ENCODE measurements at regions not wholly inside any gene's neighbourhood (a gene's known extent, or its start where the extent isn't known, plus 50 kb on each side); places are given as distances from the start of the nearest gene placed in this dataset.

DNA sequence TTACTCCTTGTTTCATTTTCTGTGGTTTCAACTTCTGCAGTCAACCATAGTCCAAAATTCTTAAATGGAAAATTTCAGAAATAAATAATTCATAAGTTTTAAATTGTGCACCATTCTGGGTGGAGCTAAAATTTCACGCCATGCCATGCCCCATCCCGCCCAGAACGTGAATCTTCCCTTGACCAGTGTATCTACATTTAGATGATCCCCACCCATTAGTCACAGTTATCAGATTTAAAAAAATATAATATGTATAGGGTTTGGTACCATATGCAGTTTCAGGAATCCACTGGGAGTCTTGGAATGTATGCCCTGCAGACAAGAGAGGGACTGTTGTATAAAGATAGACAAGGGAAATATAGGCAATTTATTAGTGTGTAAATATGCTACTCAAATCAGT lies 759.7 kb upstream of the ZNF608 start:
- no peak overlapping the region for H3K9ac ChIP-seq (ENCODE audit: low read length in 2 of 2)
- H3K27me3 ChIP-seq (ENCODE audit: control insufficient read depth in 1 of 2, insufficient read depth in 2 of 2, low read length in 2 of 2): no peaks in the 10 kb centered on the region
- H3K27ac ChIP-seq (ENCODE audit: low read length): no peak overlapping the region
- H3K4me1 ChIP-seq (ENCODE audit: control insufficient read depth, insufficient read depth, low read length): no peaks in the 10 kb centered on the region
- H3K4me3 ChIP-seq (ENCODE audit: low read length in 2 of 2): no peak overlapping the region
- H3K9me3 ChIP-seq (ENCODE audit: control insufficient read depth in 2 of 2, low read length in 2 of 2): no peaks in the 10 kb centered on the region
- H3K36me3 ChIP-seq (ENCODE audit: control insufficient read depth in 2 of 2, insufficient read depth in 2 of 2, low read length in 2 of 2): no peaks in the 10 kb centered on the region

- Histone ChIP-seq H3K9ac (ENCODE audit: low read length in 2 of 2) (no peak overlapping the region), H3K27me3 (ENCODE audit: control insufficient read depth in 1 of 2, insufficient read depth in 2 of 2, low read length in 2 of 2) (no peaks in the 10 kb centered on the region), H3K4me3 (ENCODE audit: low read length in 2 of 2) (no peak overlapping the region), H3K36me3 (ENCODE audit: control insufficient read depth in 2 of 2, insufficient read depth in 2 of 2, low read length in 2 of 2) (no peaks in the 10 kb centered on the region), H3K9me3 (ENCODE audit: control insufficient read depth in 2 of 2, low read length in 2 of 2) (no peaks in the 10 kb centered on the region), H3K27ac (ENCODE audit: low read length) (no peak overlapping the region), H3K4me1 (ENCODE audit: control insufficient read depth, insufficient read depth, low read length) (no peaks in the 10 kb centered on the region)
These were observed 761.8 kb upstream of the ZNF608 start for GRCh38 chr5:125508225-125508624.

DNA sequence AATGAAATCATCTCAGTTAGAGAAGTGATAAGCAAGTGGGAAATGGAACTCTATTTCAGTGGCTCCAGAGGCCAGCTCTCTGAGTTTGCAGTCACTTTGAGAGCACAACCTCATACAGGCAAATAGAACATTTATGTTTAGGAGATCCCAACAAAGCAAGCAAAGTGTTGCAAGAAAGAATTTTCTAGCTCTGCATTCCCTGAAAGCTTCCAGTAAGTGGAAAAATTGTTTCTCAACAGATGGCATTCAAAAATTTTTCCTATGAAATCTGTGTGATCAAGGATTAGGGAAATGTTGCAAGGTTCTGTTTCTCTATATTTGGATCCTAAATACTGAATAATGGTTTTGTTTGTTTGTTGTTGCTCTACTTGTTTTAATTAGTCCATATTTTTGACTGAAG lies 764.2 kb upstream of the ZNF608 start:
- Histone ChIP-seq H3K4me3 (ENCODE audit: low read length in 2 of 2) (no peak overlapping the region), H3K9ac (ENCODE audit: low read length in 2 of 2) (no peak overlapping the region), H3K9me3 (ENCODE audit: control insufficient read depth in 2 of 2, low read length in 2 of 2) (no peaks in the 10 kb centered on the region), H3K27me3 (ENCODE audit: control insufficient read depth in 1 of 2, insufficient read depth in 2 of 2, low read length in 2 of 2) (no peaks in the 10 kb centered on the region), H3K36me3 (ENCODE audit: control insufficient read depth in 2 of 2, insufficient read depth in 2 of 2, low read length in 2 of 2) (no peaks in the 10 kb centered on the region), H3K27ac (ENCODE audit: low read length) (no peak overlapping the region), H3K4me1 (ENCODE audit: control insufficient read depth, insufficient read depth, low read length) (no peaks in the 10 kb centered on the region)

DNA sequence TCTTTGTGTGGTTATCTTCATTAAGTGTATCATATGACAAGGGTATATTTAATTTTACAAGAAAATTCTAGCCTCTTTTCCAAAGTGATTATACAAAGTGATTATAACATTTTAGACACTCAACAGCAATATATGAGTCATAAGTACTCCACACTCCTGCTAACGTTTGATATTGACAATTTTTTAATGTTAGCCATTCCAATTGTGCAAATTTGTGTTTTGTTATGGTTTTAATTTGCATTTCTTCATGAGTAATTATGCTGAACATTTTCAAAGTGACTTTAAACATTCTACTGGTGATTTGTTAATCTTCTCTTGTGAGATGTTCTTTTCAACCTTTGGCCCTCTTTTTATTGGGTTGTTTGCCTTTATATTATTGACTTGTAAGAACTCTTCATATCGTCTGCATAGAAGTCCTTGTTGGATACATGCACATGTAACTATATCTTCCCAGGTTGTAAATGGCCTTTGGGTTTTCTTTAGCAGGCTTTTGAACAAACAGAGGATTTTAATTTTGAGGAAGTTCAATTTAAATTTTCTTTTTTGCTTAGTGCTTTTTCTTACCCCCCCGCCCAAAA lies 771.6 kb upstream of the ZNF608 start:
- Histone ChIP-seq H3K4me3 (ENCODE audit: low read length in 2 of 2) (no peak overlapping the region), H3K27me3 (ENCODE audit: control insufficient read depth in 1 of 2, insufficient read depth in 2 of 2, low read length in 2 of 2) (no peaks in the 10 kb centered on the region), H3K27ac (ENCODE audit: low read length) (no peak overlapping the region), H3K9ac (ENCODE audit: low read length in 2 of 2) (no peak overlapping the region), H3K4me1 (ENCODE audit: control insufficient read depth, insufficient read depth, low read length) (no peaks in the 10 kb centered on the region), H3K36me3 (ENCODE audit: control insufficient read depth in 2 of 2, insufficient read depth in 2 of 2, low read length in 2 of 2) (no peaks in the 10 kb centered on the region), H3K9me3 (ENCODE audit: control insufficient read depth in 2 of 2, low read length in 2 of 2) (no peaks in the 10 kb centered on the region)

- H3K4me1 ChIP-seq (ENCODE audit: control insufficient read depth, insufficient read depth, low read length): no peaks in the 10 kb centered on the region
- no peak overlapping the region for H3K4me3 ChIP-seq (ENCODE audit: low read length in 2 of 2)
- H3K27me3 ChIP-seq (ENCODE audit: control insufficient read depth in 1 of 2, insufficient read depth in 2 of 2, low read length in 2 of 2): no peaks in the 10 kb centered on the region
- H3K27ac ChIP-seq (ENCODE audit: low read length): no peak overlapping the region
- no peaks in the 10 kb centered on the region for H3K9me3 ChIP-seq (ENCODE audit: control insufficient read depth in 2 of 2, low read length in 2 of 2)
- no peaks in the 10 kb centered on the region for H3K36me3 ChIP-seq (ENCODE audit: control insufficient read depth in 2 of 2, insufficient read depth in 2 of 2, low read length in 2 of 2)
- no peak overlapping the region for H3K9ac ChIP-seq (ENCODE audit: low read length in 2 of 2)
These were observed 774.9 kb upstream of the ZNF608 start for GRCh38 chr5:125521289-125521688.

GRCh38 chr5:125525356-125525755 lies 778.9 kb upstream of the ZNF608 start:
- H3K27me3 ChIP-seq (ENCODE audit: control insufficient read depth in 1 of 2, insufficient read depth in 2 of 2, low read length in 2 of 2): no peaks in the 10 kb centered on the region
- H3K27ac ChIP-seq (ENCODE audit: low read length): no peak overlapping the region
- H3K9ac ChIP-seq (ENCODE audit: low read length in 2 of 2): no peak overlapping the region
- no peaks in the 10 kb centered on the region for H3K9me3 ChIP-seq (ENCODE audit: control insufficient read depth in 2 of 2, low read length in 2 of 2)
- H3K4me3 ChIP-seq (ENCODE audit: low read length in 2 of 2): no peak overlapping the region
- H3K4me1 ChIP-seq (ENCODE audit: control insufficient read depth, insufficient read depth, low read length): no peaks in the 10 kb centered on the region
- no peaks in the 10 kb centered on the region for H3K36me3 ChIP-seq (ENCODE audit: control insufficient read depth in 2 of 2, insufficient read depth in 2 of 2, low read length in 2 of 2)

DNA sequence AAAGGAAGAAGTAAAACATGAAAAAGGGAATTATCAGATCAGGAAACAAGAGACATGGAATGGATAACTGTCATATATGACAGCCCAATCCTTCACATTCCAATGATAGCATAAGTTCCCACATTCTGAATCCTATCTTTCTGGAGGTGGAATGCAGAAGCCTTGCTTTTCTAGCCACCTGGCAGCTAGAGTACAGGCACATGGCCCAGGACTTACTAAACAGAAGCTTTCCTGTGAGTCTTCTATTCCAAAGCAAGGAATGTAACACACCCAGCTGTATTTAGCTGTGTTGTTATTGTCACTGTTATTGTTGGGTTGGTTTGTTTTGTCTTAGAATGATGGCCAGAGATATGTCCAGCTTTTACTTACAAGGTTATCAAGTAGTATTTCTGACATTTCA lies 780.5 kb upstream of the ZNF608 start:
- H3K4me1 ChIP-seq (ENCODE audit: control insufficient read depth, insufficient read depth, low read length): no peaks in the 10 kb centered on the region
- no peaks in the 10 kb centered on the region for H3K27me3 ChIP-seq (ENCODE audit: control insufficient read depth in 1 of 2, insufficient read depth in 2 of 2, low read length in 2 of 2)
- H3K4me3 ChIP-seq (ENCODE audit: low read length in 2 of 2): no peak overlapping the region
- no peaks in the 10 kb centered on the region for H3K36me3 ChIP-seq (ENCODE audit: control insufficient read depth in 2 of 2, insufficient read depth in 2 of 2, low read length in 2 of 2)
- H3K9ac ChIP-seq (ENCODE audit: low read length in 2 of 2): no peak overlapping the region
- no peak overlapping the region for H3K27ac ChIP-seq (ENCODE audit: low read length)
- no peaks in the 10 kb centered on the region for H3K9me3 ChIP-seq (ENCODE audit: control insufficient read depth in 2 of 2, low read length in 2 of 2)

- Histone ChIP-seq H3K27ac (ENCODE audit: low read length) (no peak overlapping the region), H3K9me3 (ENCODE audit: control insufficient read depth in 2 of 2, low read length in 2 of 2) (no peaks in the 10 kb centered on the region), H3K4me3 (ENCODE audit: low read length in 2 of 2) (no peak overlapping the region), H3K36me3 (ENCODE audit: control insufficient read depth in 2 of 2, insufficient read depth in 2 of 2, low read length in 2 of 2) (no peaks in the 10 kb centered on the region), H3K9ac (ENCODE audit: low read length in 2 of 2) (no peak overlapping the region), H3K27me3 (ENCODE audit: control insufficient read depth in 1 of 2, insufficient read depth in 2 of 2, low read length in 2 of 2) (no peaks in the 10 kb centered on the region), H3K4me1 (ENCODE audit: control insufficient read depth, insufficient read depth, low read length) (no peaks in the 10 kb centered on the region)
These were observed 782.4 kb upstream of the ZNF608 start for GRCh38 chr5:125528881-125529280.

DNA sequence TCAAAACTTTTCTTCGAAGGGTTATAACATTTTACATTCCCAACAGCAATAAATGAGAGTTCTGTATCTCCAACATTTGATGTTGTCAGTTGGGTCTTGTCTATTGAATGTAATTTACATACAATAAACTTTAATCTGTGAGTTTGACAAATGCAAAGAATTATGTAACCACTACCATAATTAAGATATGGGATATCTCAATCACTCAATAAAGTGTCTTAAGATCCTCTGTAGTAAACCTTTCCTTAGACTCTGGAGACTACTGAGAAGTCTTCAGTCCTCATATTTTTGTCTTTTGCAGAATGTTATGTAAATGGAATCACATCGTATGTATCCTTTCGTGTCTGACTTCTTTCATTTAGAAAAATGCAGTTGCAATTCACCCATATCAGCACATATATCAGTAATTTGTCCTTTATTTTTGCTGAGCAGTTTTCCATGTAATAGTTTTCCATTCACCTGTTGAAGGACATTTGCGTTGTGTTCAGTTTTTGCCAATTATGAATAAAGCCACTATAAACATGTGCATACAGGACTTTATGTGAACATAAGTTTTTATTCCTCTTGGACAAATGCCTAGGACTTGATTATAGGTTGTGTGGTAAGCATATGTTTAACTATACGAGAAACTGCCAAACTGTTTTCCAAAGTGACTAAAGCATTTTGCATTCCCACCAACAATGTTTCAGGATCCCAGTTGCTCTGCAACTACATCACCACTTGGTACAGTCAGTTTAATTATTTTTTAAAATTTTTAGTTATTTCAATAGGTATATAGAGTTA lies 784.6 kb upstream of the ZNF608 start:
- Histone ChIP-seq H3K36me3 (ENCODE audit: control insufficient read depth in 2 of 2, insufficient read depth in 2 of 2, low read length in 2 of 2) (no peaks in the 10 kb centered on the region), H3K27me3 (ENCODE audit: control insufficient read depth in 1 of 2, insufficient read depth in 2 of 2, low read length in 2 of 2) (no peaks in the 10 kb centered on the region), H3K27ac (ENCODE audit: low read length) (no peak overlapping the region), H3K9ac (ENCODE audit: low read length in 2 of 2) (no peak overlapping the region), H3K4me1 (ENCODE audit: control insufficient read depth, insufficient read depth, low read length) (no peaks in the 10 kb centered on the region), H3K9me3 (ENCODE audit: control insufficient read depth in 2 of 2, low read length in 2 of 2) (no peaks in the 10 kb centered on the region), H3K4me3 (ENCODE audit: low read length in 2 of 2) (no peak overlapping the region)

DNA sequence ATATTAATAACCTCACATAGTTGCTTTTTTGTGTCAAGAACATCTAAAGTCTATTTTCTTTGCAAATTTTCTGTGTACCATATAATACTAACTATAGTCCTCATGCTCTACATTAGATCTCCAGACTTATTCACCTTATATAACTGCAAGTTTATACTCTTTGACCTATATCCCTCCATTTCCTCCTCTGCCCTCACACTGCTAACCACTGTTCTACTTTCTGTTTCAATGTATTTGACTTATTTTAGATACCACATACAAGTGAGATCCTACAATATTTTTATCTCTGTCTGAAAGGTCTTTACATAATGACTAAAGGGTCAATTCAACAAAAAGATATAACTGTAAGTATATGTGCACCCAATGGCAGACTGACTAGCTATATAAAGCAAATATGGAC lies 789.7 kb upstream of the ZNF608 start:
- Histone ChIP-seq H3K9ac (ENCODE audit: low read length in 2 of 2) (no peak overlapping the region), H3K9me3 (ENCODE audit: control insufficient read depth in 2 of 2, low read length in 2 of 2) (peaks cover 0 to 14% of the 10 kb centered on the region in 2 donors), H3K27me3 (ENCODE audit: control insufficient read depth in 1 of 2, insufficient read depth in 2 of 2, low read length in 2 of 2) (no peaks in the 10 kb centered on the region), H3K4me1 (ENCODE audit: control insufficient read depth, insufficient read depth, low read length) (no peaks in the 10 kb centered on the region), H3K4me3 (ENCODE audit: low read length in 2 of 2) (no peak overlapping the region), H3K27ac (ENCODE audit: low read length) (no peak overlapping the region), H3K36me3 (ENCODE audit: control insufficient read depth in 2 of 2, insufficient read depth in 2 of 2, low read length in 2 of 2) (no peaks in the 10 kb centered on the region)

- Histone ChIP-seq H3K9me3 (ENCODE audit: control insufficient read depth in 2 of 2, low read length in 2 of 2) (peaks cover 0 to 14% of the 10 kb centered on the region in 2 donors), H3K9ac (ENCODE audit: low read length in 2 of 2) (no peak overlapping the region), H3K4me1 (ENCODE audit: control insufficient read depth, insufficient read depth, low read length) (no peaks in the 10 kb centered on the region), H3K4me3 (ENCODE audit: low read length in 2 of 2) (no peak overlapping the region), H3K27me3 (ENCODE audit: control insufficient read depth in 1 of 2, insufficient read depth in 2 of 2, low read length in 2 of 2) (no peaks in the 10 kb centered on the region), H3K36me3 (ENCODE audit: control insufficient read depth in 2 of 2, insufficient read depth in 2 of 2, low read length in 2 of 2) (no peaks in the 10 kb centered on the region), H3K27ac (ENCODE audit: low read length) (no peak overlapping the region)
These were observed 790.1 kb upstream of the ZNF608 start for GRCh38 chr5:125536582-125536981.

Data from stomach smooth muscle (tissue), 2 donors.